ENCODE measurements at regions not wholly inside any gene's neighbourhood (a gene's known extent, or its start where the extent isn't known, plus 50 kb on each side); places are given as distances from the start of the nearest gene placed in this dataset.
"Not testable (repeated sequence)": the region's sequence is repeated elsewhere in the genome, so short reads cannot be mapped to it uniquely, and the experiment has no call there.

DNA sequence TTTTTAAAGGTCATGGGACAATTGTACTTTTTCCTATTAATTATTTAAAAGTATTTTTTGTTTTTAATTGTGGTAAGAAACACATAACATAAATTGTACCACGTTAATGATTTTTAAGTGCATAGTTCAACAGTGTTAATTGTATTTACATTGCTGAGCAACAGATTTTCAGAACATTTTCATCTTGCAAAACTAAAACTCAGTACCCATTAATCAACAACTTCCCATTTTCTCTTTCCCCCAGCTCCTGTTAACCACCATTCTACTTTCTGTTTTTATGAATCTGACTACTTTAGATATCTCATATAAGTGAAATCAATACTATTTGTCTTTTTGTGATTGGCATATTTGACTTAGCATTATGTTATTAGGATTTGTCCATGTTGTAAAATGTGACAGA lies 483.9 kb upstream of the ZNF804A start:
- no peak for DNase-seq (ENCODE audit: low spot score)

- no peak for DNase-seq (ENCODE audit: low spot score)
Measured at GRCh38 chr2:184119989-184120800, 478.1 kb upstream of the ZNF804A start.

DNA sequence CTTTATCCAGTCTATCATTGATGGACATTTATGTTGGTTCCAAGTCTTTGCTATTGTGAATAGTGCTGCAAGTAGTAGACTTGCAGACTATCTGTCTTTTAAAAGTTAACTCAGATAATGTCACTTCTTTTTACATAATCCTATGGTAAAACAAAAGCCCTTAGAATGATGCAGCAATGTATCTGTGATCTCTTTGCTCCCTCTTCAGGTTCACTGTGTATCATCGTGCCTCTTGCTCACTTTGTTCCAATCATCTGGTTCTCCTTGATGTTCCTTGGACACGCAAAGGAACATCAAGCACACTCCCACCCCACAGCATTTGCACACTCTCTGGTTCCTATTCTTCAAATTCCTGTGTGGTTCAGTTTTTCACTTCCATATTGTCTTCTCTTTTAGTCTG lies 472.5 kb upstream of the ZNF804A start:
- DNase-seq (ENCODE audit: low spot score) = no peak

- no peak for DNase-seq (ENCODE audit: low spot score)
Measured at GRCh38 chr2:184129073-184129472, 469.3 kb upstream of the ZNF804A start.

GRCh38 chr2:184137955-184138354 lies 460.4 kb upstream of the ZNF804A start:
- no peak for DNase-seq (ENCODE audit: low spot score)

DNA sequence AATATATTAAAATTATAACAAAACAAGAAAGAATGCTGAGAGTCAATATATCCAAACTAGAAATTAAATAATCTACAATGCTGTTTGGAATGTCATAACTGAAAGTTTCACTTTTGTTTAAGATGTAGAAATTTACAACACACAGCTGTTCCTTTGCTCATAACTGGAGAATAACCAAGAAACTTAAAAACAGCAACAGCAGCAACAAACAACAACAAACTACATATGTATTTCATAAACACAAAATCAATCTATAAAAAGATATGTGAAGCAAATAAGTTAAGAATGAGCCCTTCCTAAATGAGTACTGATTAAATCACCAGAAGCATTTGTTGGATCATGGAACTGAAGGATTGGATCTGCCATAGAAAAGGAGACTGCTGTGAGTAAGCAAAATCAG lies 456.5 kb upstream of the ZNF804A start:
- DNase-seq (ENCODE audit: low spot score) = no peak

DNA sequence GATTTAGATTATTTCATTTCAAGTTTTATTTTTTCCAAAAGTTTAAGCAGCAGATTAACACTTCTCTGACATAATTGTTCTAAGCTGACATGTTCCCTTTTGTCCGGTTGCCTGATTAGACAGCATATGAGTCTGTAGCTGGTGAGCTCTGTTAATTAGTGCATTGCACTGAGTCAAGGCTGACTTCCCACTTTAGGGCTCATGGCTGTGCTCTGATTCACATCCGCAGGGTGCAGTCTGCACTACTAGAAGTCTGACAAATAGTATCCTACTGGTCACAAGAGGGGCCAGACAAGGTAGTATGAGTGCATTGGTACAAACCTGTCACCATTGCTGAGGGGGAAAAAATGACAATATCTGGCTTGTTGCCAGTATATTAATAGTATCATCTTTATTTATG lies 443.9 kb upstream of the ZNF804A start:
- DNase-seq (ENCODE audit: low spot score) = peak; percentile 97

GRCh38 chr2:184155791-184156190 lies 442.5 kb upstream of the ZNF804A start:
- DNase-seq (ENCODE audit: low spot score) = no peak

DNA sequence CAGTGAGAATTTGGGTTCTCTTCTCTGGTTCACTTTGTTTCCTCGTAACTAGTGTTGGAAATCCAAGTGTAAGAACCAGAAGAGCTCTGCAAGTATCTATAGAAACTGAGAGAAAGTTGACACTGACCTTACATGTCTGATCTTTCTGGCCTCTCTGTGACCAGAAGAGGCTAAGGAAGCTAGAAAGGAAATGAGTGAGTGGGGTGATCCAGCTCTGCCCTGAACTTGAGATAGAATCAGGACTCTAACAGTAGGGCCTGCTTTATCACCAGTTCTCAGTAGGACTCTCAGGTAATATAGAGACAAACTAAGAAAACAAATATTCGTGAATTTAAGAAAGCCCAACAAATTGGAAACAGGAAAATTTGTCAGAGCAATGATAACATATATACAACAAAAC lies 441.2 kb upstream of the ZNF804A start:
- DNase-seq (ENCODE audit: low spot score) = no peak

GRCh38 chr2:184162426-184162825 lies 435.9 kb upstream of the ZNF804A start:
- DNase-seq (ENCODE audit: low spot score) = no peak

- not testable (repeated sequence) for DNase-seq (ENCODE audit: low spot score)
Measured at GRCh38 chr2:184168823-184169222, 429.5 kb upstream of the ZNF804A start.

DNA sequence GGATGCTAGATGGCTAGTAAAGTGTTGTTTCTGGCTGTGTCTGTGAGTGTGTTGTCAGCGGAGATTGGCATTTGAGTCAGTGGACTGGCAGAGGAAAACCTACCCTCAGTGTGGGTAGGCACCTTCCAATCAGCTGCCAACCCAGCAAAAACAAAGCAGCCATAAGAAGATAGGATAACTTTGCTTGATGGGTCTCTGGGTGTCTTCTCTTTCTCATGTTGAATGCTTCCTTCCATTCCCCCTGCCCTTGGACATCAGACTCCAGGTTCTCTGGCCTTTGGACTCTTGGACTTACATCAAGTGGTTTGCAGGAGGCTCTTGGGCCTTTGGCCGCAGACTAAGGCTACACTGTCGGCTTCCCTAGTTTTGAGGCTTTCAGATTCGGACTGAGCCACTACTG lies 429.0 kb upstream of the ZNF804A start:
- no peak for DNase-seq (ENCODE audit: low spot score)

GRCh38 chr2:184174493-184175104 lies 423.7 kb upstream of the ZNF804A start:
- DNase-seq (ENCODE audit: low spot score) = no peak

DNA sequence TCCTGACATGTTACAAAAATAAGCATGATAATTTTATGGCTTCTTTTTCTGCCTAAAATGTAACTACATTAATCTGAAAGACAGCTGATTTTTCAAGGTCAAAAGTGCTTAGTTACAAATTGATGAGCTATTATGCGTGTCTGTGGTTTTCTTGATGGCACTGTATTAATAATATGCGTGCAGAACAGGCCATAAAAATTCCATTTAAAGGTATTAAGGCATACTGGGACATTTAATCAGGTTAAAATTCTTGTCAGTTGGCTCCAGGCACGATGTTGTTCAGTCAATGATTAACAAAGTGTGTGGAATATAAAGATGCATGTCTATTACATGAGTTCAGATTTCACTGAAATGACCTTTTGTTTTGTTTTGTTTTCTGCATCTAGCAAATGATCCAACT lies 420.1 kb upstream of the ZNF804A start:
- no peak for DNase-seq (ENCODE audit: low spot score)

DNA sequence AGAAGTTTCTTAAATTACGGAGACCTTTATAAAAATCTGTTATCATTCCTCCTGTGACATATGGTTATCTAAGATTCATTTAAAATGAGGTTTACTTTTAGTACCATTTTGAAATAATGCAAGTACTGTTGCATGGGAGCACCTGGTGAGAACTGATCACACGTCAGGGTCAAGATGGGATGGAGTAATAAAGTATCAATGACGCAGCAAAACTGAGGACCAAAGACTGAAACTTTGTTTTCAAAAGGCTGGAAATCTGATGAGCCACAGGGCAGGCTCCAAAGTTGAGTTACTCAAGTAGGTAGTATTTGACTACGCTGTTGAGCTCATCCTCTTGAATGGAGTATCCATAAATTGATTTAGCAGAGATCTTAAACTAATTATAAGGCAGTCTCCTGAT lies 411.9 kb upstream of the ZNF804A start:
- no peak for DNase-seq (ENCODE audit: low spot score)

DNA sequence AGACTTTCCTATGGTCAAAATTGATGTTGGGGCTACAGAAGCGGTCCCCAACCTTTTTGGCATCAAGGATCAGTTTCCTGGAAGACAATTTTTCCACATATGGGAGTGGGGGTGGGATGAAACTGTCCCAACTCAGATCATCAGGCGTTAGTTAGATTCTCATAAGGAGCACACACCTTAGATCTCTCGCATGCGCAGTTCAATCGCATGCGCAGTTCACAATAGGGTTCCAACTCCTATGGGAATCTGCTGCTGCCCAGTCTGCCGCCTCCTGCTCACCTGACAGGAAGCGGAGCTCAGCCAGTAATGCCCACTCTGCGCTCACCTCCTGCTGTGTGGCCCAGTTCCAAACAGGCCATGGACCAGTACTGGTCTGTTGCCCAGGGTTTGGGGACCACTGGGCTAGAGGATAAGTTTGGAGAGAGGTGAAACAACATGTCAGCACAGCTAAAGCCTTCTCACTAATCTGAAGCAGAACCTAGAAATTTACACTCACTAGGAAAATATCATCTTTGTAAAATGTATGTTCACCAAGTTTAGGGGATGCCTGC lies 410.8 kb upstream of the ZNF804A start:
- no peak for DNase-seq (ENCODE audit: low spot score)

DNA sequence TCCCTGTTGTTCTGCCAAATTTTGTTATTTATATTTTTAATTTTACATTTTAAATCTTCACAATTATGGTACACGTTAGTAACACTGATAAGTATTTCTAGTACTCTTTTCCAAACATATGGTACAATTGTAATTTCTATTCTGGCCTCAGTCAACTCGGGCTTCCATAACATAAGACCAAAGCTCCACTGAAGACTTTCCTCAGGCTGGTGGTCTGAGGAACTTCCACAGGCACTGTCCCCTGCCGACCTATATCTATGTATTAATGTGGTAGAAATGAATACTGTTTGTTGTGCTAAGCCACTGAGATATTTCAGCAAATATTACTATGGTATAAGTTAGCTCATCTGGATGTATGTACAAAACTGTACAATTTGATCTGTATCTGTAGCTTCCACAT lies 407.6 kb upstream of the ZNF804A start:
- no peak for DNase-seq (ENCODE audit: low spot score)

DNA sequence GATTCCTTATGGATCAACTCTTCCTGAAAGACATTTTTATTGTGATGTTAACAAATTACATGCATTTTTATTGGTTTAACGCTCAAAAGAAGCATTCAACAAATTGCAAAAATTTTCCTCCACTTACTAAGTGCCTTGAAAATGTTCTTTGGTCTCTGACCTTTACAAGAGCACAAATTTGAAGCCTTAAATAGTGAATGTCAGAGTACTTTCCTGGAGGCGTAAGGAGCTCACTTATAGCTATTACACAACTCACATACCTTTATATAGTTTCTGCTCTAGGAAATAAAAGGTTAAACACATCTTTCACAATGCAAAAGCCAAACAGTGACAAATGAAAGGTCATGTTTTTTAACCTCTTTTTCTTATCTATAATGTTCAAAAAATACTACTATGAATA lies 405.7 kb upstream of the ZNF804A start:
- DNase-seq (ENCODE audit: low spot score) = no peak

DNA sequence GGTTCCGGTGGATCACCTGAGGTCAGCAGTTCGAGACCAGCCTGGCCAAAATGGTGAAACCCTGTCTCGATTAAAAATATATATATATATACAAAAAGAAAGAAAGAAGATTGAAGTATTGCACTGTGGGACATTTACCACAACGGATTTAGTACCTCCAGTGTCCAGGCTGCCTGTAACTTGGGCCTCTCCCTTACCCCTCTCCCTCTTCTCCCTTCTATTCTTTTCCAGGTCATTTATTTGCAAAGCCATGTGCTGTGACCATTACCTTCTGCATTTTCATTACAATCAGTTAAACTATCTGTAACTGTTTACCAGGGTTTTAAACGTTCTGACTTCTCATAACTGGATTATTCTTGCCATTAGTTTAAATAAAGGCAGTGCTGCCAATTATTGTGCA lies 400.9 kb upstream of the ZNF804A start:
- DNase-seq (ENCODE audit: low spot score) = no peak

DNA sequence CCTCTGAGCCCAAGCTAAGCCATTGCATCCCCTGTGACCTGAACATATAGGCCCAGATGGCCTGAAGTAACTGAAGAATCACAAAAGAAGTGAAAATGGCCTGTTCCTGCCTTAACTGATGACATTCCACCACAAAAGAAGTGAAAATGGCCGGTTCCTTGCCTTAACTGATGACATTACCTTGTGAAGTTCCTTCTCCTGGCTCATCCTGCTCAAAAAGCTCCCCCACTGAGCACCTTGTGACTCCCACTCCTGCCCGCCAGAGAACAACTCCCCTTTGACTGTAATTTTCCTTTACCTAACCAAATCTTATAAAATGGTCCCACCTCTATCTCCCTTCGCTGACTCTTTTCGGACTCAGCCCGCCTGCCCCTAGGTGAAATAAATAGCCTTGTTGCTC lies 399.5 kb upstream of the ZNF804A start:
- DNase-seq (ENCODE audit: low spot score) = not testable (repeated sequence)

- no peak for DNase-seq (ENCODE audit: low spot score)
Measured at GRCh38 chr2:184199274-184199673, 399.1 kb upstream of the ZNF804A start.

GRCh38 chr2:184201246-184201645 lies 397.1 kb upstream of the ZNF804A start:
- DNase-seq (ENCODE audit: low spot score) = no peak

DNA sequence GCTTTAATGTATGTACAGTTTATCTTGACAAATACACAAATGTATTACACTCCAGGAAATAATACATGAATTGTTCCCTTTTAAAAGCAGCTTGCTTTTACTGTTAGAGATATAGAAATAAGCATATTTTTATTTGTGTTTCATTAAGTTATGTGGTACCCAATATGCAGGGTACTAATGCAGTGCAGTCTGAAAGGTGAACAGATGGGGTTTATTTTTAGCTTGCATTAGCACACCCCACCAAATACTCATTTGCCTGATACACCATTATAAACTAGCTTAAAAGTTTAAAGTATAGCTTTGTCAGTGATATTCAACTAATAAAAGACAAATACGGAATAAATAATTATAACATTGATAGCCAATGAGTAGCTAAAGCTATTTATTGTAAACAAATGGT lies 394.7 kb upstream of the ZNF804A start:
- no peak for DNase-seq (ENCODE audit: low spot score)

Measured in RKO (cell line).